Stimulated activated CD4-positive, alpha-beta T cell treated with anti-CD3 and anti-CD28 coated beads, Interleukin-15, amount 100 ng/mL, for 24 hours (primary cell): ENCODE measurements at regions not wholly inside any gene's neighbourhood (a gene's known extent, or its start where the extent isn't known, plus 50 kb on each side); places are given as distances from the start of the nearest gene placed in this dataset.

Experiments used
- DNase-seq: peaks from one replicate; pipeline ENCODE4 v3.0.0-alpha.2; 2020

DNA sequence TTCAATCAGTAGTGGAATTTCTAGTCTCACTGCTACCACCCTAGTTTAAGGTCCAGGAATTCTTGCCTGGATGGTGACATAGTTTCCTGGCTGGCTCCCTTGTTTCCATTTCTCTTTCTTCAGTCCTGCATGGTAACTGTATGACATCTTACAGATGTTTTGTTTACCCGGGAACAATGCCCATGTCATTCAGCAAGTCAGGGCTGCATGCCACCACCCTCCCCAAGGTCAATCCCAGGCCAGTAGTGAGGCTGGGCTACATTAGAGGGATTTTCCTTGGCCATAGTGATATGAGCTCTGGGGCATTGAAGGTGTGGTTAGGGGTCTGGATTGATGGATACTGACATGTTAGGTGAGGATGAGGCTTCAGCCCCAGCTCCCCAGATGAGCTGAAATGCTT, 114.9 kb upstream of the E2F8 start:
- no peak for DNase-seq

DNA sequence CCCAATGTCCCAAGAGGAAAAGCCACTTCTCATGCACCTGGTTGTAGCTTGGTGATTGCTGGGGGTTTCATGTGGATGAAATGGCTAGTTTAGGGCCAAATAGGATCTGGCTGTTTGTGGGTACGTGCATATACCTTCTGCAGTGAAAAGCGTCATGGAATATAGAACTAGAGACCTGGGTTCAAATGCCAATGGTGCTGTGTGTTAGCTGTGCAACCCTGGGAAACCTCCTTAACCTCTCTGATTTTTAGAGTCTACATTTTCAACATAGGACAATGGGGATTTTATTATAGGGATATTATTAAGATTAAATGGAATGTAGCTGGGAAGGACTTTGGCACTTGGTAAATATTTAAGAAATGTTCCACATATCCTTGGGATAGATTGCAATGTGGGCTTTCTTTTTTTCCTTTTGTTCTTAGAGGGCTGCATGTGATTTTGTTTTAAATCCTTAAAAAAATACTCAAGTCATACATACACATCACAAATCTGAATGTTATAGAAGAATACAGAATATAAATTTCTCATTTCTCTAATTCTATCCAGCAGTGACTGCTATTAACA, 112.6 kb upstream of the E2F8 start:
- no peak for DNase-seq

DNA sequence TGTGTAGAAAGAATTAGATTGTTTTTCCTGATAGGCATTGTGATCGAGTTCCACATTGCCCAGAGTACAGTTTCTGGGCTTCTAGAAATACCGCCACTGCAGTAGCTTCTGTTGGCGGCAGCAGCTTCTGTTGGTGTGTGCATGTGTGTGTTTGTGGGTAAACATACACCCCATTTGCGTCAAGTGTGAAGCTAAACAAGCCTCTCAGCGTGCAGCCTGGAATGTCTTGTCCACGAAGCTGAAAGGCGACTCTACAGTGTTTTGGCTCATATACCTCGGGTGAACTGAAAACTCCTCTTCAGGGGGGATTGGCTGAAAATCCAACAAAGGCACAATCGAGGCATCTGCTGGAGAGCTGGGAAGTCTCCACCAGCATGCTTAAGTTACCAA, 112.0 kb upstream of the E2F8 start:
- no peak for DNase-seq

DNA sequence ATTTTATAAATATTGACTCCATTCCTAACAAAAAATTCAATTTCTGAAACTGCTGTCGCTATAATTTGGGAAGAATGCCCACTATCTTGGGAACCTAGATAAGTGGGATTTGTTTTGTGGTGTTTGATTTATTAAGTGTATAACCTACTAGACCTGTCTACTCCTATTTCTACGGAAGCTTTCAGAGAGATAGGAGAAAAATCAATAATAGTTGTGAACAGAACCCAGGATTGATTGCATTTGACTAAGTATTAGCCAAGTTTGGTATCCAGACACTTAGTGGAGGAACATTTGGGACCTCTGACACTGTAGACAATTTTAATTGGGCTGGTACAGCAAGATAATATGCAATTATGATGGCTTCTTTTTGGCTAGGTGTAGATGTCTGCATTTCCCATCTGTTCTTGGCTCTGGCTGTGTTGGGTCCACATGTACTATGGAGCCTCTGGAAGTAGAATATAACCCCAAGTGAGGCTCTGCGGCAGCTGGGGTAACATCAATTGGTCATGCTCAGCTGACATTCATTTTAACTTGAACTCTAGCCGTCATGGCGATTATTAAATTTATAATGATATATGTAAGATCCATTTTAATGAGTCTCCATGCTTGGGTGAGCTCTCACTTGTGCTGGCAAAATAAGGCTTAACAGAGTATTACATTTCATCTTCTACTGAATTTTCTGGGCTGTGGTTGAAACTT, 111.5 kb upstream of the E2F8 start:
- no peak for DNase-seq

DNA sequence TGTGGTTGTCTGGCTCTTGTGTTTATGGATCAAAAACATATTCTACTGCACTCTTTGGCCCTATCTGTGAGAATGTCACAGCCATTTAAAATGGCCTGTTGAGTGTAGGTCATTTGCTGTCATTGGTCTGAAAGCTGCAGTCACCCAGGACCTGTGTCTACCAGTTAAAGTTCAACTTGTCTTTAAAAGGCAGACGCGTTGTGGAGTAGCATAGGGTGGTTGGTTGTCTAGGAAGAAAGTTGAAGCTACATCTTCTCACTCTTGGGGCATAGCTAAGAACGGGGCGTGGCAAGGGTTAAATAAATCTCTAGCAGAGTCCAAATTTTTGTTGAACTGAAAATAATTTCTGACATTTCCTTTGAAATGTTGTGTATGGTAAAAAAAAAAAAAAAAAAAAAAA, 110.7 kb upstream of the E2F8 start:
- DNase-seq = no peak

DNA sequence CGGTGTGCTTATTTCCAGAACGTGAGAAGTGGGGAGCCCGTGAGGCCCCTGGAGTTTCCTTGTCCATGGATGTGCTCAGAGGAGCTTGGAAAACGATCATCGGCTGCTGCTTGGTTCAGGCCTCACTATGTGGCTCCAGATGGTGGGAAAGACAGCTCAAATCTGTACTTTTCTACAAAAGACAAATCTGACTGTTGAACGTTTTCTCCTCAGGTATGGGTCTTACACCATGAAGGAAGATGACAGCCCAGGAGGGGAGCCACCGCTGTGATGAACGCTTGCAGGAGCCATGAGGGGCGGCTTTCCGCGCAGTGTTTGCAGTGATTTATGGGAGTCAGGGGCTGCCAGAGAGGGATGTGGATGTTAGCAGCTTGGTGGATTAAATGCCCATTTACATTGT, 109.4 kb upstream of the E2F8 start:
- no peak for DNase-seq

DNA sequence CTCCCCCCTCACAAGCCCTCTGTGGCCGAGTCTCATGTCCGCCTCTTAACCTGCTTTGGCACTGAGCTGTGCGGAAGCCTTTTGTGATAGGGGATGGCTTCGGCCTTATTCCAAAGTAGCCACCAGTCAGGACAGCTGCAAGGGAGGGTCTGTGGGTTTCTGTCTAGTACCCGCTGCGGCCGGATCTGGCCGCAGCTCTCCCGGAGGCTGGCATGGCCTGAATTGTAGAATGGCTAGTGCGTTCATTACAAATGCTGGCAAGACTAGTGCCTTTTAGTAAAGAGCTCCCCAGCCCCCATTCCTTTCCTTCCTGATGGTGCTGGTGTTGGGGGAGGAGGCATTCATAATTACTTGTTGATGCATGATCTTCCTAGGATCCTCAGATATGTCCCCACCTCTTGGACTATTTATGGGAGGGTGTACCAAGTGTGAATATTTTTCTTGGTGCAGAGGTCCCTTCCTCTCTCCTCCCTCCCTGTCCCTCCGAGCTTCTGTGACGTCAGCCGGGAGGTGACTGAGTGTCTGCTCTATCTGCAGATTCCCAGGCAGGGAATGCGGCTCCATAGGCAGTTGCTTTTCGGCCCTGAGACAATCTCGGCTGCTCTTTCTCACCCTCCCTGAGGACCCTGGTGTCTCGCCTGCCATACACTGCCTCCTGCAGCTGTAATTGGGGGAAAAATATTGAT, 108.7 kb upstream of the E2F8 start:
- no peak for DNase-seq

DNA sequence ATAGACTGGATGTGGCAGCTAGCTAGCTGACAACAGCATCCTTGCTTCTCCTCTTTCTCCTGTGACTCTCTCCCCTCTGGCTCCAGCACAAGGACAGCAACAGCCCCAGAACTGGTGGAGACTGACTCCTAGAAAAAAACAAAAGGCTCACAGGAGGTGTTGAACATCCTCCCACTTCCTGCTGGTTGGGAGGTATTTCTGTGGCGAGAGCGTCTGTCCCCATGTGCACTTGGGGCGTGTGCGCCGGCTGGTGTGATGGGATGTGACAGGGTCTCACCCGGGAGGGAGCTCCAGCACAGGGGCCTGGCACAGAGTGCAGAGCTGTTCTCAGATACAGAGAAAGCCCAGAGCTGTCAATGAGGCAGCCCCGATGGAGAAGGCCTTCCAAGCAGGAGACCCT, 107.2 kb upstream of the E2F8 start:
- no peak for DNase-seq

DNA sequence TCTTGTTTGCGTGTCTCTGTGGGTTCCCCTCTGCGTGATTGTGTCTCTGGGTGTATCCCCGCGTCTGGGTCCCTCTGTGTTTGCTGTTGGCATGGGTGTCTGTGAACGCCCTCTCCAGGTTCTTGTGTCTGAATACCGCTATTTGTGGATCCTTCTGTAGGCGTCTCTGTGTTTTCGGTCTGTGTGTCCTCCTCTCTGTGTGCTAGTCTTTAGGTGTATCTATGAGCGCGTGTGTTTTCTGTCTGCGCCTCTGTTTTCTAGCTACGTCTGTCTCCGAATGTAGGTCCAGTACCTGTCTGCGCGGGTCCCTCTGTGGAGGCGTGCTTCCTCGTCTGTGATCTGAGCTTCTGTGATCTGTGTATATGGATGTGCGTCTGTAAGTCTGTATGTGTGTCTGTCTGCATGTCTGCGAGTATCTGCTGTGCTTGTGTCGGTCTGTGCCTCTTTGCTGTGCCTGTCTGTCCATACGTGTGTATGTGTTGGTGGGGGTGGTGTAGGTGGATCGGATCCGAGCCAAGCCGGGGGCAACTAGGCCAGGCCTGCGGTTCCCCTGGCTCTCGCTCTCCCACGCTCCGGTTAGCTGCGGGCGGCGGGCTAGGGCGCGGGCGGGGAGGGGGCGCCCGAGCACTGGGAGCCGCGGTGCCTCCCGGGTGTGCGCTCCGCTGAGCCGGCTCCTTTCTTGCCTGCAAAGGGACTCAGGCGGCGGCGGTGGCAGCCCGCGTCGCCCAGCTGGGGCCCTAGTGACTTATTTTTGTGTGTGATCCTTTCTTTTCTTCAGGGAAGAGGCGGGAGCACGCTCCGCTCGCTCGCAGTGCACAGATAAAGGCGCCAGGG, 105.3 kb upstream of the E2F8 start:
- DNase-seq = no peak

DNA sequence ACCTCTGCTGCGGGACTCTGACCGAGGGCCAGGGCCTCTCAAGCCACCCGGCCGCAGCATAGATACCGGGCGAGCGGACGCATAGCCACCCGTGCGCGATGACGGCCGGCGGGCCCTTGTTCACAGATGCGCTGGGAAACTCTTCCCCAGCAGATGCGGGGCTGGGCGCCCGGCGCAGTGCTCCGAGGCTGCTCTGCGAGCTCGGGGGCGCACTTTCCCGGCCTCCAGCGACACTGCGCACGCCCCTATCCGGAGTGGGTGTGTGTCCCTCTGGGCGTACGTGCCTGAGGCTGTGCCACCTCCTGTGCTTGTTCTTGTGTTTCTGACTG, 104.7 kb upstream of the E2F8 start:
- DNase-seq = peak; percentile 3

DNA sequence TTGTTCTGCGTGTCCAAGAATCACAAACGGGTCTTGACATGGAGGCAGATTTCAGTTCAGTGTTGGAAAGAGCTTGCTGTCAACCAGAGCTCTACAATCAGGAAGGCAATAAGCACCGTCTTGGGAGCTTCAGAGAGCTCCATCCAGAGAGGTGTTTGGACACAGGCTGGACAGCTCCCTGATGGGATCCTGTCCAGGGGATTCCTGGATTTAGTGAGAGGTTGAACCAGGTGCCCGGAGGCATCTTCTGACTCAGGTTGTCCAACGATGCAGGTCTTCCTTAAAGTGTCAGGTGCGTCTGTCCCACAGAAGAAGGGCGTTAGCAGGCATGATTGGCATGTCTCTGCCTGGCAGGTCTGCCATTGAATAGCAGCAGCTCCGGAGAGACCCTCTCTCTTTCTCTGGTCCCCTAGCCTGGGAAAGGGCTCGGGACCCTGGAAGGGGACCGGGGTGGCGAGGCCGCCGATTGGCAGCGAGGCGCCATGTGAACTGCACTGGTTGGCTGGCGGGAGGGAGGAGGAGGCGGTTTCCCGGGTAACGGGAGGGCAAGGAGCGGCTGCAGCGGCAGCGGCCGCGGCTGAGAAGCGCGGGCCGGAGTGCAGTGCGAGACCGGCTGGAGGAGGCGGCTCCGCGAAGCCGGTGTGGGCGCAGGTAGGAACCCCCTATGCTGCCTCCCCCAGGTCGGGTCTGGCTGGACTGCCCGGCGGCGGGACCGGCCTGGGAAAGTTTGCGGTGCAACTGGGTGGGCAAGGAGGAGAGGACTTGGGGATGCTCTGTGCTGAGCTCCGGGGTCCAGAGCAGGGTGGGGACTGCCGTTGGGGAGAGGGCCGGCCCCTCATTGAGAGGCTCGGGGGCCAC, 104.1 kb upstream of the E2F8 start:
- peak; percentile 9 for DNase-seq

DNA sequence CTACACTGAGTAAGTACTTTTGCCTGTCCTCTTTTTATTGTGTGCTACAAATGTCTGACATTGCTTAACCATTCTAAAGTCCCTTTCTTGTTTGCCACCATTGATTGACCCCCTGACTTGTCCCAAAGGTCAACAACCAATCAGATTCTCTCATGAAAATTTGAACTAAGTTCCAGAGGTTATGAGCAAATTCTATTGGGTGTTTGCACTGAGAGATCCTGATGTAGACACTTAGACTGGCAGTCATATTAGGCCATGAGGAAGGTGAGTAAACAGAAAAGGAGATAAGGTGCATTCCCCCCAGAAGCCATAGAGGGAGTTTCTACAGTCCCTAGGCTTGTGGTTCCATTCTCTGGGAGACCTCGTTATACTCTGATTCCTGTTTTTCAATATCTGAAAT, 101.3 kb upstream of the E2F8 start:
- DNase-seq = no peak

DNA sequence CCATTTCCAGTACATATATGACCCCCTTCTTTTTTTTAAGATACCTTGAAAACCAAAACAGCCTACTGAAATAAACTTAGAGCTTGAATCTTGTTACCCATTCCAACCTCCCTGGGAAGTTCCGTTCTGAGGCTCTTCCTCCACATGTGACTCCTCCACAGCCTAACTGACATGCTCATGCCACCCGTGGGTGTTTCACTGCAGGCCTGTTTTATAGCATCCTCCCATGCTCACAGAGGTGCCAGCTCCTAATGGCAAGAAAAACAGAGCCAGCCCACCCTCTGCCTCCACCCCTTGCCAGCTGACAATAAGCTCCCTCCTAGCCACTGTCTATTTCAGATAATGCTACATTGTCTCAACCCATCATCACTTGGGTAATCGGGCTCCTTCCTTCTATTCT, 97.6 kb upstream of the E2F8 start:
- no peak for DNase-seq

DNA sequence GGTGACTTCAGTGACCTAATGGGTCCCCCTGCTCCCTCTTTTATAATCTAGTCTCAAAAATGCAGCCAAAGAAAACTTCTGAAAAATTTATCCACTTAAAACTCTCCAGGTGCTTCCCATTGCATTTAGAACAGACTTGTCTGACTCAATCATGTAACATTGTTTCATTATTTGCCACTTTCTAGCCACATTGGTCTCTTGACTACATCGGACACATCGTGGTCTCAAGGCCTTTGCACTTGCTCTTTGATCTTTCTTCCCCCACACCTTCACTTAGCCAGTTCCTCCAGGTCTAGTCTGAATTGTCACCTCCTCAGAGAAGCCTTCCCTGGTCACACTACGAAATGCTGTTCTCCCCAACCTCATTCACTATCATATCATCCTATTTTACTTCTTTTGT, 97.0 kb upstream of the E2F8 start:
- DNase-seq = no peak

DNA sequence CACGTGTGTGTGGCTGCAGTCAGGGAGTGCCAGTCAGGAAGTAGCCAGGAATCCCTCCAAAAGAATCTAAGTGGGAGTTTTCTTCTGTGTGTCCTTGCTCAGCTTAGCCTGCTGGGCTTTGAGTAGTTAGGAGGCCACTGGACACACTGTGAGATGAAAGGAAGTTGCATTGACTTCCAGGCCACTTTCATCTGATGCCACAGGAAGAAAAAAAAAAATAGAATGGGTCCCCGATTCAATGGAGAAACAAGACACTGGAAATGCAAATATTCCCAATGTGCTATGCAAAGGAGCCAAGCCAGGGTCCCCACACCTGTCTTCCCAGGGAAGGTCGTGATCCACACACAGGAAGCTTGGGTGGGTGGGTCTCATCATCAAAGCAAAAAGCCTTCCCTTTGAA, 95.6 kb upstream of the E2F8 start:
- no peak for DNase-seq

DNA sequence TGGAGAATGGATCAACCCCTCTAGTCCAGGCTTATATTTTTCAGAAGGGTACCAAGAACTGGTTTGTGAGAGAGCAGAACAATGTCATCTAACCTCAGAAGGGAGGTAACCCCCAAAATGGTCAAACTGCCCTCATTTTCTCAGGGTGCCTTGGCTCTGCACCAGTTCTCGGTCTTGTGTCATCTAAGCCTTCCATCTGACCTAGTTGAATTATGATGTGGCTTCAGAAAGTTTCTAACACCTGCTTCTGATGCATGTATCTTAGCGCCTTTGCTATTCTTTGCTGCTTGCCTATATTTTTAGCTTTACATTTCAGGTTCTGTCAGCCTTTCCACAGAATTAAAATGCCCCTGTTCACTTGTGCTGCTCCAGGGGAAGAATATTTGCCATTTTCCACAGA, 91.7 kb upstream of the E2F8 start:
- DNase-seq = no peak

DNA sequence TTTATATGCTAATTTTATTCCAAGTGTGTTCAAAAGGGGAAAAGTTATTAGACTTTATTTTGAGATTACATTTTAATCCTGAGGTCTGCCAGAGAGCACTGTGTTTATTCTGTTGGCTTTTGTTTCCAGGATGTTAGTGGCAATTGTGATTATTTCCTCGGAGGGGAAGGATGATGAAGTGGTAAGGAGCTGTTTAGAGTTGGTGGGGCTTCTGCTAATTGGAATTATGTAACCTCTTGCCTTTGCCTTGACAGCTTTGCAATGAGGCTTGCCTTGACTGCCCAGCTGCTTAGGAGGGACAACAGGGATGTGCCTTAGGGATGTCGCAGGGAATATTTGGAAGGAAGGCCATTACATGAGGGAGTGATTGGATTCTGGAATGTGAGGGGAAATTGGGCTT, 89.7 kb upstream of the E2F8 start:
- DNase-seq = no peak

DNA sequence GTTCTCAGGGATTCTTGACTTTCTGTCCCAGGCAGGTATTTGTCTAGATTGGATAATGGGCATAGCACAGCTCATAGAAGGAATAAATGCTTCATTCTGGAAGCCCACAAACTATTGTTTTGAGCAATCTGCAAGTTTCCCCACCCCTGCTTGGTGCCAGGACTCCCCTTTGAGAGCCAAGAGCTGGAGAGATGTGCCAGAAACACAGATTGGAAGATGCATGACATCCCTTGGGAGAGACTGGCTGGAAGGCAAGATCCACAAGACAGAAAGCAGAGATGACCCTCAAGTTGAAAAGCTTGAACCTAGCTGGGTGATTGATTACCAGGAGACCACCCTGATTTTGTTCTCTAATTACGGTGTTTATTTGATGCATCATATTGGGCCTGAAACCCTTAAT, 89.2 kb upstream of the E2F8 start:
- no peak for DNase-seq

DNA sequence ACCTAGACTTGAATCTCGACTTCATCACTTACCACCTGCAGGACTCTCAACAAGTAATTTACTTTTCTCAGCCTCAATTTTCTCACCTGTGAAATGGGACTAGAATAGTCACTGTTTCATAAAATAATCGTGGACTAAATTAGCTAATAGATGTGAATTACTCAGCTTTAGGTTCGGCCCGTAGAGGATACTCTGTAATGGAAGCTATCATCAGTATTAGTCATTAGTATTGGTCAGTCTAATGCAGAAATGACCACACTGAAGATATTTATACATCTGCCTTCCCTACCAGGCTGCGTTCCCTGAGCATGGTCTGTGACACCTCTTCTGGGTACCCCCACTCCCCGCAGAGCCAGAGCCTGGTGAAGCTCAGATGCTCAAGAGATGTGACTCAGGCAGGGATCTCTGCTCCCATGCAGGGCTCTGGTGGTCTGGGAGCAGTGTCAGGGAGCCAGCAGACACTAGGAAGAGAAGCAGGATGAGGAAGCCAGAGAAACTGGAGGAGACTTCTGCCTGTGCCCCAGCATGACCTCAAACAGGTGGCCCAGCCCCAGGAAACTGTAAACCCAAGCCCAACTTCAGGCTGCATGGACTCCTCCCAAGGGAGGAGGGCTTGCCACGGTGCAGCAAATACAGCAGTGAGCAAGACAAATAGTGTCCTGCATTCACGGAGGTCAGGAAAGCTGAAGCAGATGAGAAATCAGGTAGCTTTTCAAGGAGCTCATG, 88.0 kb upstream of the E2F8 start:
- no peak for DNase-seq

DNA sequence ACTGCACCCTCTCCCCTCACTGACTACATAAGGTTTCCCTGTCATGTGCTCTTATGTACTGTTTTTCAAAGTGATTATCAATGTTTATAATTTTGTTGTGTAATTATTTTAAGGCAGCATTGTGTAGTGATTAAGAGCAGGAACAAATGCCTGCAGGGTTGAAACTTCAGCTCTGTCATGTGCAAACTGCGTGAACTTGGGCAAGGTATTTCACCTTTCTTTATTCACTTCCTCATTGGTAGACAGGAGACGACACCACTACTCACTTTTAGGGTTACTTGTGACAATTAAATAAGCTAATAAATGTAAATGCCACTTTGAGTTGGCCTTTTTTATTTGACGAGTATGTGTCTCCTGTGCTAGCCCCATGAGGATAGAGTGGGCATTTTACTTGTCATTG, 86.5 kb upstream of the E2F8 start:
- DNase-seq = no peak

DNA sequence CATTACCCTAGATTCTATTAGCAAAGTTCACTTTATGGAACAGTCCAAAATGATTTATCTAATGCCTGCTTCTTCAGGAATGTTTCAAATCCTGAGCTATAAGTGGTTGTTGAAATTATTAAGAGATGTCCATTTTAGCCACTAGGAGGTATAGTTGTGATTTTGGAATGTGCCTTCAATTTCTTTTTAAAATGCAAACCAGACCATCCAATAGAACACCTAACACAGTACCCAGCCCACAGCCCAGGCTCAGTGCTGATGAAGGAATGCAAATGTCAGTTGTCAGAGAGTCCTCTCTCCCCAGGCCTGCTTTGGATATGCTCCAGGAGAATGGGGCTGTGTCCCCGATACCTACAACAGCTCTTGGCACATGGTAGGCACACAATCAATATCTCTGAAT, 85.8 kb upstream of the E2F8 start:
- DNase-seq = no peak

DNA sequence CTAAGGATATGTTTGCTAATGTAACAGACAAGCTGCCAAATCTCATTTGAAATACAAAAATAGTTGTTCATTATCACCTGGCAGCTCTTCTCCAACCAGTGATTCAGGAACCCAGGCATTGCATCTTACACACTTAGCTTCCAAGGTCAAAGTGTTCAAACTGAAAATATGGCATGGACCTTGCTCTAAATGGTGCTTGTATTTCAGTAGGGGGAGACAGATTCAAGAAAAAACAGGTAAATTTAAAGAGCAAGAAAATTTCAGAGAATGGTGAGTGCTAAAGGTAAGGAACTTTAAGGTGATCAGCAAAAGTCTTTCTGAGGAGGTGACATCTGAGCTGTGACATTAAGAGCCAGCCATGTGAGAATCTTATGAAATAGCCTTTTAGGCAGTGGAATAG, 82.8 kb upstream of the E2F8 start:
- no peak for DNase-seq
